ENCODE measurements at regions not wholly inside any gene's neighbourhood (a gene's known extent, or its start where the extent isn't known, plus 50 kb on each side); places are given as distances from the start of the nearest gene placed in this dataset.

- no peak for DNase-seq
Measured at GRCh38 chr13:88908961-88909441, 1237.8 kb downstream of the SLITRK5 start.

- peak in 1 of 5 experiments; percentile 72 for DNase-seq
Measured at GRCh38 chr13:88919970-88920628, 1248.9 kb downstream of the SLITRK5 start.

DNA sequence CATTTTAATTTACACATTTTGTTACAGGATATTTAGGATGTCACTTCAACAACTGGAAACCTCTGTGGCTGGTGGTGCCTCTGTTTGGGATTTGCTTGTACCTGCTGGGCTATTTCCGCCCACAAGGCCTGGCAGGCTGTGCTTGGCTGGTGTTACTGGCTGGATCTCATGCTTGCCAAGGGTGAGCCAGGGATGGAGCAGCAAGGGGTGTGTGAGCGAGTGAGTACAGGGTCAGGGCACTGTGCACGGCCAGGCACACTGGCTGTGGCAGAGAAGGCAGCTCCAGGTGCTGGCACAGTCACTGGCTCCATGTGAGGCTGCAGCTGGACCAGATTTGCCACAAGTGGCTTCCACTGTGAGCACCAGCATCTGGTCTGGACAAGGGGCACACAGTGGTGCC is 1254.8 kb downstream of the SLITRK5 start:
- DNase-seq, result no peak

GRCh38 chr13:88926890-88927502 is 1255.8 kb downstream of the SLITRK5 start:
- no peak for DNase-seq

DNA sequence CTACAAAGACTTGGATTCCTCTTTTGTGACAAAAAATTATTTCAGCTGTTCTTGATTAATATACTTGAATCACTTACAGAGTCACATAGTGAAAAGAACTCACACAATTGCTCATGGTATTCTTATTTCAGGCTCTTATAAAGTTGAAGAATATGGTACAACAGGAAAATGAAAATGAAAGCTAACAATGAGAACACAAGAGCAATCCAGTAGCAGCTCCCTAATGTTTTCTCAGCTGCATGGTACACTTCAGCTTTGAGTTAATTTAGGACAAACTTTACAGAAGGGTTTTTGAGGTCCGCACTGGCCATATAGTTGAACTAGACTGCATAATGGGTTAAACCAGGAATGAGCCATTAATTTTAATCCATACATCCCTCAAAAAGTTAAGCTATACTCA is 1261.8 kb downstream of the SLITRK5 start:
- no peak for DNase-seq

DNA sequence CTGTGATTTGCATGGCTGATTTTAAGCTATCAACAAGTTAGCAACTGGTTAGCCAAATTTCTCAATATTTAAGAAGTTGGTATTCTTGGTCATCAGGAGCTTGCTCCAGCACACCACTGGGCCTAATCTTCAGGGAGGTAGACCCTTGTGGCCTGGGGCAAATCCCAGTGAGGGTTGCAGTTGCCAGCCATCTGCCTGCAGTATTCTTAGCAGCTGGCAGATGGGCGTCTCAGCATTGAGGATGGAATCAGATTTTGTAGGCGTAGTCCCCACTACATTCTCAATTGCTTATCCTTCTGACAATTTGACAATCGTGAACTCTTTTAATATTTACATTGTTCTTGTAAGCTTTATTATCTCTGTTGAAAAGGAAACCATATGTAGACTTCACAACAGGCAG is 1266.2 kb downstream of the SLITRK5 start:
- no peak for DNase-seq

- no peak for DNase-seq
Measured at GRCh38 chr13:88945793-88946192, 1274.6 kb downstream of the SLITRK5 start.

DNA sequence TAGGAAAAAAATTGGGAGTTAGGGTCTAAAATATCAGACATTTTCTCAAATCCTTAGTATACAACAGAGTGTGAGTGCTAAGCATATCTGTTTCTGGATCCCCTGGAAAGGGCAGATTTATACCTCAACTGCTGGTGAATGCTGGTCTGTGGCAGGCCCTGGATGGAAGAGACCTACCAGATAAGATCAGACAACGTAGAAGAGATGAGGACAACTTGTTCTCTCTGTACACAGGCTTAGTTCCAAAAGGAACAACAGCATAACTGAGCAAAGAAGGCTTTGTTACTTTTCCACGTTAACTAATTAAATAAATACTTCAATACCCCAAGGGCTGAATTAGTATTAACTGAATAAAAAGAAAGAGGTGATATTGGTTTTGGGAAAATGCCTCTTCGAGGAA is 1277.3 kb downstream of the SLITRK5 start:
- DNase-seq, result no peak

DNA sequence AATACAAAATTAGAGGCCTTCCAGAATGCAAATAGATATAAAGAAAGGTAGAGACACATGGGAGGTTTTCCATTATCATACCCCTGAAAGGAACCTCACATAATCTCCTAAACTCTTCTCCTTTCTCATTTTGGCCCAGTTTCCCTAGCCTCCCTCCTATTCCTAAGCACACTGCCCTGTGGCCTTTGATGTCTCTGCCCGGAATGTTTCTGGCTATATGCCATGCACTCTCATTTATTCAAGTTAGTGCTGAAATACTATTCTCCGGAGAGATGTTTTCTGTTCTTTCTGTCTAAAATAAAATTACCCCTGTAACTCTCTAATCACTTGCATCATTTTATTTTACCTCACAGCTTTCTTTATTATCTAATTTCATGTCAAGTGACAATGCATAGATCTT is 1287.7 kb downstream of the SLITRK5 start:
- no peak for DNase-seq

DNA sequence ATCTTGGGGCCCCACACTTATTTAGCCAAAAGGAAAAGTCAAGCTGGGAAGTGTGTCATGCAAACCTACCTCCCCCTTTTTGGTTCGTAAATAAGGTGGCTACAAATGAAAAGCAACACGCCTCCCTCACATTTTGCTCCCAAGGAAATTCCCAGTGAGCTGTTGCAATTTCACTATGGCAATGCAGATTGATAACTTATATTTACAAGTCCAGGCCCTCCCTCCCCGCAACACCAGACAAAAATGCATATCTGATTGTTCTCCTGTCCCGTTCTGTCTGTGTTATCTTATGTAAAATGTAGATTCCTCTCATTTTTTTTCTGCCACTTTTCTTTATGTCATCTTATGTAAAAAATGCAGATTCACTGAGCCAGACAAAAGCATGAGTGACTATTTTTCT is 1305.3 kb downstream of the SLITRK5 start:
- no peak for DNase-seq

- no peak for DNase-seq
Measured at GRCh38 chr13:88978607-88979006, 1307.4 kb downstream of the SLITRK5 start.

DNA sequence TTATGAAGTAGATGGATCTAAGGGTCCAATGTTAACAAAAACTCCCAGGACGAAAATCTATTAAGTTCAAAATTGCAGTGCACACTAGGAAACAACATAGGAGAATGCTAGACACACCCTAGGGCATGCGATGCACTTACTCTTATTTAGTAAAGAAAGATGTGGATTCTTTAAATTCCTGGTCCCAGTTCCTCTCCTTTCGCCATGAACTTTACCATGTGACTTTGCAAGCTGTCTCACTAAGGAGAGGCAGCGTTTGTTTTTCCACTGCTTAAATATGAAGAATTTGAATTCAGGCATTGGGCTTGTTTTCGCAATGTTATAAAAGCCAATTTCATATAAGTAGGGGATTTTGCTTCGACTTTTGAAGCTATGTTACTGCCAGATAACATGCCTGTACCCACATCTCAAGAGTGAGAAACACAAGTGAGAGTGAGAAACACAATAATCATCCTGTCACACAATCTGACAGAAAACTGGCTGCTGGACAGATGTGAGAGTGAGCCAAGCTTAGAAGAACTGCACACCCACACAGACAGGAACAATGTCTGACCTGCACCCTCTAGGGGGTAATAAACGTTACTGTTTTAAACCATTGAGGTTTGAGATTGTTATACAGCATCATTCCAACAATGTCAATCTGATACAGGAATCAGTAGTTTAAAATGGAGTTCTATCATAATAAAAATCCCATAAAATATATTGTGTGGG is 1308.4 kb downstream of the SLITRK5 start:
- no peak for DNase-seq

- no peak for DNase-seq
Measured at GRCh38 chr13:89003656-89004055, 1332.5 kb downstream of the SLITRK5 start.

DNA sequence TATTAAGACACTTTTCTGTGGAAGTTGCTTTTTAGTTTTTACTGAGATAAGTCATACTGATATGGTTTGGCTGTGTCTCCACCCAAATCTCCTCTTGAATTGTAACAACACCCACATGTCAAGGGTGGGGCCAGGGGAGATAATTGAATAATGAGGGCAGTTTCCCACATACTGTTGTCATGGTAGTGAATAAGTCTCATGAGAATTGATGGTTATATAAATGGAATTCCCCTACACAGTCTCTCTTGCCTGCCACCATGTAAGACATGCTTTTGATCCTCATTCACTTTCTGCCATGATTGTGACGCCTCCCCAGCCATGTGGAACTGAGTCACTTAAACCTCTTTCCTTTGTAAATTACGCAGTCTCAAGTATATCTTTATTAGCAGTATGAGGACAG is 1340.4 kb downstream of the SLITRK5 start:
- no peak for DNase-seq

DNA sequence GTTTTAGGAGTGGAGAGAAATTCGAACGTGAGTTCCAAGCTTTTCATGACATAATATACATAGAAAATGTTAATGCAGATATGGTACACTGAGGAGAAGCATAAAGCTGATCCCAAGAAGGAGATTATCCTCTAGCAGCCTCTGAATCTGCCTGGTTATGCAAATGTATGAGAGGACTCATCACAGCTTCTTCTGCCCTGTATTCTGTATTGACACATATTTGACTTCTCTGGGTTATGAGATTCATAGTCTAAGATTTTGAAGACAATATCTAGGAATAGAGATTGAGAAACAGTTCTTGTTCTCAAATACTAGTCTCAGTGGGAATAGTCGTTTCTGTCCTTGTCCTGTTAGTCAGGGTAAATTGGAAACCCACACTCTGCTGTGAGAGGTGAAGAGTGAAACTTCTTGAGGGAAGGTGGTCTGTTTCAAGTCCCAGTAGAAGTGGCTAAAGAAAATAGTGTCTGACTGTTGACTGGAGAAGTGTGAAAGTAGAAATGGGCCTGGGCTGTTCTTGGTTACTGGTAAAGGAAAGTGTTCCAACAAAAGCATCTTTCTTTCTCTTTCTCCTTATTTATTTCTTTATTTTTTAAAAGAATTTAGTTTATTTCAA is 1356.6 kb downstream of the SLITRK5 start:
- DNase-seq, result no peak

DNA sequence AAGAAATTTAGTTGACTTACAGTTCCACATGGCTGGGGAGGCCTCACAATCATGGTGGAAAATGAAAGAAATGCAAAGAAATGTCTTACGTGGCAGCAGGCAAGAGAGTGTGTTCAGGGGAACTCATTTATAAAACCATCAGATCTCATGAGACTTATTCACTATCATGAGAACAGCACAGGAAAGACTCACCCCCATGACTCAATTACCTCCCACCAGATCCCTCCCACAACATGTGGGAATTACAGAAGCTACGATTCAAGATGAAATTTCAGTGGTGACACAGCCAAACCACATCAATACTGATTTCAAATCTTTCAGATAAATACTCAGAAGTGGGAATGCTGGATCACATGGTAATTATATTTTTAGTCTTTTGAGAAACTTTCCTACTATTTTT is 1357.9 kb downstream of the SLITRK5 start:
- no peak for DNase-seq

DNA sequence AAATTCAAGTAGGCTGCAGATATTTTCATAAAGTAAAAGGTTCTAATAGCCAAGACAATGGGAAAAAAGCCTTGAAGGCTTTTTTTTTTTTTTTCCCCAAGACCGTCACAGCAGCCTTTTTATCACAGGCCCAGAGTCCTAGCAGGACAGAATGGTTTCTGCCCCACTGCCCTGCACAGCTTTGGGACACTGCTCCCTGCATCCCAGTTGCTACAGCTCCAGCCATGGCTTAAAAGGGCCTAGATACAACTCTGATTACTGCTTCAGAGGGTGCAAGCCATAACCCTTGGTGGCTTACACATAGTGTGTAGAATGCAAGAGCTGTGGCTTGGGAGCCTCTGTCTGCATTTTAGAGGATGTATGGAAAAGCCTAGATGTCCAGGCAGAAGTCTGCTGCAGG is 1362.8 kb downstream of the SLITRK5 start:
- DNase-seq, result no peak

- no peak for DNase-seq
Measured at GRCh38 chr13:89052699-89053098, 1381.5 kb downstream of the SLITRK5 start.

- DNase-seq, result no peak
Measured at GRCh38 chr13:89053418-89053817, 1382.2 kb downstream of the SLITRK5 start.

- DNase-seq, result no peak
Measured at GRCh38 chr13:89057274-89057673, 1386.1 kb downstream of the SLITRK5 start.

- no peak for DNase-seq
Measured at GRCh38 chr13:89057862-89058261, 1386.7 kb downstream of the SLITRK5 start.

DNA sequence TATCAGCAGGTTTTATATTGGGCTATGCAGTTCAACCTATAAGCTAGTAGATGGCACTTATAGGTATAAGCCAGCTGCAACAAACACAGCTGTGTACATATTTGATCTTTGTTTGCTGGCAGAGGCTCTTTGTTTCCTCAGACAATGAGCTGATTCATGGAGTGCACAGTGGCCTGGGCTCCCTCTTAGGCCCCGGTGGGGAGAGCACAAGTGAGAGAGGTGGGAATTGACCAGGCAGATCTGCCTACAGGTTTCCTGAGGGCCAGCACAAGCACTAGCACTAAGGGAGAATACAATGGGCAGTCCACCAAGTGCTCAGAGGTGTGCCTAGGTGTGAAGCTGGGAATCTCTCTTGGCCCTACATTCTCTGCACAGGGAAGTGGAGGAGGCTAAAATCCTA is 1390.7 kb downstream of the SLITRK5 start:
- DNase-seq, result no peak

DNA sequence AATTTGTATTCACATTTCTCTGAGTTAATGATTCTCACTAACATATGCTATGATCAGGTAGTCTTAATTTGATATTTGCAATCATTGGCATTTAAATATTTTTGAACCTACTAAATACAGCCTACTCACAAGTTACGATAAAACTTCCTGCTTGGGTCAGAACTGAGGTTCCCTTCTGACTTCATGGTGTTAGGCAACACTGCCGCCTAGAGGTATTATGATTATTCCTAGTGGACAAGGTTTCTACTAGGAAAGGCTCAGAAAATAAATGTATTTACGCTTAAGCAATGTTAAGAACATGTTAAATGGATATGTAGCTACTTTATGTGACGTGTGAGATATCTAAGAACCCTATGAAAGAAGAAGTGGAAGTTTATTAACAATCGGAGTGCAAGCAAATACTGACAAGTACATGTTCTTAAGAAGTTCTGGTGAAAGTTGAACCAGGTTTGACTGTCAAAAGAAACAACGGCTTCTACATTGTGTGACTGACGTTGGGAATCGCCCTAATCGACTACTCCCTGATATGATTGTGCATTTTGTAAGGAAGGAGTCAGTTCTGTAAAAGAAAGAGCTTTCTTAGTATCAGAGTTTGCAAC is 1395.8 kb downstream of the SLITRK5 start:
- DNase-seq, result peak in 2 of 5 experiments; percentile 4
